Mucosa of descending colon (tissue), 3 donors: ENCODE measurements at regions not wholly inside any gene's neighbourhood (a gene's known extent, or its start where the extent isn't known, plus 50 kb on each side); places are given as distances from the start of the nearest gene placed in this dataset.

Experiments used
- ATAC-seq: fragments of 200-7000 bp; cut with Tn5 transposase; one replicate; pipeline ENCODE4 v1.9.1; 2020; ENCODE audit warnings: mild to moderate bottlenecking, moderate library complexity
- DNase-seq, 3 donors: peaks; one replicate each; pipeline ENCODE4 v3.0.0-alpha.2; 2020
- H3K36me3 ChIP-seq: fragments of 200-600 bp; one replicate; pipeline ENCODE4 v1.8.0; 2021; ENCODE audit warnings: low read depth, mild to moderate bottlenecking
- H3K4me1 ChIP-seq: fragments of 200-600 bp; one replicate; pipeline ENCODE4 v1.8.0; 2021; ENCODE audit warnings: low read depth, mild to moderate bottlenecking
- H3K4me3 ChIP-seq: fragments of 200-600 bp; one replicate; pipeline ENCODE4 v1.8.0; 2021; ENCODE audit warnings: mild to moderate bottlenecking
- H3K9me3 ChIP-seq: fragments of 200-600 bp; one replicate; pipeline ENCODE4 v1.8.0; 2021; ENCODE audit warnings: mild to moderate bottlenecking
- intact Hi-C, 2 donors: fragments of 100-400 bp; cut with DNase I in 1 of 2; cut with micrococcal nuclease in 1 of 2; formaldehyde crosslinking; loops; one replicate each; pipeline versions ENCODE4 v1.11.0 to v1.11.1; 2022; cut with DNase I, micrococcal nuclease
- TF ChIP-seq, protein P1 (sequence below): fragments of 200-600 bp; IDR thresholded peaks from one replicate; pipeline ENCODE4 v1.8.0; 2022; ENCODE audit warnings: antibody characterized with exemption, mild to moderate bottlenecking
- donor health status: DM: no; HTN: no; CAD: no; lungs with moderate emphysema.
- donor health status: DM: no; HTN: no; CAD: no.
- donor health status: DM: no; HTN: yes; CAD: no.

DNA sequence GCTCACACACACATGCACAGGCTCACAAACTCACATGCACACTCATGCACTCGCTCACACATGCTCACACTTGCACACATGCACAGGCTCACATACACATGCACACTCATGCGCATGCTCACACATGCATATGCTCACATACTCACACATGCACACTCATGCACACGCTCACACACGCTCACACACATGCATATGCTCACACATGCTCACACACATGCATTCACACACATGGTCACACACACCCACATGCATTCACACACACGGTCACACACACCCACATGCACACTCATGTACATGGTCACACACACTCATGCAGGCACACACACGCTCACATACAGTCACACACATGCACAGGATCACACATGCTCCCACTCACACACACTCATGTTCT is 132.8 kb upstream of the SMAD3 start:
- DNase-seq (no peak), ATAC-seq (no peak)
- intact Hi-C loops: no loop called here
- H3K36me3 ChIP-seq: no peaks in the 10 kb centered on the region
- H3K9me3 ChIP-seq: no peaks in the 10 kb centered on the region
- H3K4me3 ChIP-seq: no peak overlapping the region
- TF ChIP-seq, protein P1, sequence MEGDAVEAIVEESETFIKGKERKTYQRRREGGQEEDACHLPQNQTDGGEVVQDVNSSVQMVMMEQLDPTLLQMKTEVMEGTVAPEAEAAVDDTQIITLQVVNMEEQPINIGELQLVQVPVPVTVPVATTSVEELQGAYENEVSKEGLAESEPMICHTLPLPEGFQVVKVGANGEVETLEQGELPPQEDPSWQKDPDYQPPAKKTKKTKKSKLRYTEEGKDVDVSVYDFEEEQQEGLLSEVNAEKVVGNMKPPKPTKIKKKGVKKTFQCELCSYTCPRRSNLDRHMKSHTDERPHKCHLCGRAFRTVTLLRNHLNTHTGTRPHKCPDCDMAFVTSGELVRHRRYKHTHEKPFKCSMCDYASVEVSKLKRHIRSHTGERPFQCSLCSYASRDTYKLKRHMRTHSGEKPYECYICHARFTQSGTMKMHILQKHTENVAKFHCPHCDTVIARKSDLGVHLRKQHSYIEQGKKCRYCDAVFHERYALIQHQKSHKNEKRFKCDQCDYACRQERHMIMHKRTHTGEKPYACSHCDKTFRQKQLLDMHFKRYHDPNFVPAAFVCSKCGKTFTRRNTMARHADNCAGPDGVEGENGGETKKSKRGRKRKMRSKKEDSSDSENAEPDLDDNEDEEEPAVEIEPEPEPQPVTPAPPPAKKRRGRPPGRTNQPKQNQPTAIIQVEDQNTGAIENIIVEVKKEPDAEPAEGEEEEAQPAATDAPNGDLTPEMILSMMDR: no peak
- peaks cover 18% of the 10 kb centered on the region for H3K4me1 ChIP-seq

DNA sequence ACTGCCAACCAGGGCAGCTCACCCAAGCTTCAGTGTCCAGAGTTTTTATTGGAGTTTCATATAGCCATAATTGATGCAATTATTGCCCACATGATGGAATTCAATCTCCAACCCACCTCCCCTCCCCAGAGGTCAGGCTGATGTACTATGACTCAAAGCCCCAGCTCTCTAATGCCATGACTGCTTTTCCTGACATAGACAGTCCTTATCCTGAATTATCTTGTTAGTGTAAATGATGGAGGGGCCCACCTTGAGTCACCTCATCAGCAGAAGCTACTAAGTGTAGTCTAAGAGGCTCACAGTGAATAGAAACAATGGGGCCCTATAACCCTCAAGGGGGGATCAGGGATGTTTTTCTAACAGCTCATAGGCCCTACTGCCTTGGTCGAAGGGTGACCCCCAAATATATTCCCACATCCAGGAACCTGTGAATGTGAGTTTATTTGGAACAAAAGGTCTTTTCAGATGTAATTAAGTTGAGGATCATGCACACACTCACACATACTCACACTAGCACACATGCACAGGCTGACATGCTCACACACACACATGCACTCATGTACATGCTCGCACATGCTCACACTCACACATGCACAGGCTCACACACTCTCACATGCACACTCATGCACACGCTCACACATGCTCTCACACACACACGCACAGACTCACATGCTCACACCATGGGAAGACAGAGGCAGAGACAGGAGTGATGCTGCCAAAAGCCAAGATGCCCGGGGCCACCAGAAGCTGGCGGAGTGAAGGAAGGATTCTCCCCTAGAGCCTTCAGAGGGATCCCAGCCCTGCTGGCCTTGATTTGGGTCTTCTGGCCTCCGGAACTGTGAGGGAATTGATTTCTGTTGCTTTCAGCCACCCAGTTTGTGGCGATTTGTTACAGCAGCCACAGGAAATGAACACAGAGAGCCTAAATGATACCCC is 131.2 kb upstream of the SMAD3 start:
- Histone ChIP-seq H3K36me3 (no peaks in the 10 kb centered on the region), H3K4me3 (no peak overlapping the region), H3K4me1 (peaks cover 18% of the 10 kb centered on the region), H3K9me3 (no peaks in the 10 kb centered on the region)
- intact Hi-C loops: no loop called here
- no peak for ATAC-seq
- TF ChIP-seq, protein P1: no peak
- DNase-seq: no peak

DNA sequence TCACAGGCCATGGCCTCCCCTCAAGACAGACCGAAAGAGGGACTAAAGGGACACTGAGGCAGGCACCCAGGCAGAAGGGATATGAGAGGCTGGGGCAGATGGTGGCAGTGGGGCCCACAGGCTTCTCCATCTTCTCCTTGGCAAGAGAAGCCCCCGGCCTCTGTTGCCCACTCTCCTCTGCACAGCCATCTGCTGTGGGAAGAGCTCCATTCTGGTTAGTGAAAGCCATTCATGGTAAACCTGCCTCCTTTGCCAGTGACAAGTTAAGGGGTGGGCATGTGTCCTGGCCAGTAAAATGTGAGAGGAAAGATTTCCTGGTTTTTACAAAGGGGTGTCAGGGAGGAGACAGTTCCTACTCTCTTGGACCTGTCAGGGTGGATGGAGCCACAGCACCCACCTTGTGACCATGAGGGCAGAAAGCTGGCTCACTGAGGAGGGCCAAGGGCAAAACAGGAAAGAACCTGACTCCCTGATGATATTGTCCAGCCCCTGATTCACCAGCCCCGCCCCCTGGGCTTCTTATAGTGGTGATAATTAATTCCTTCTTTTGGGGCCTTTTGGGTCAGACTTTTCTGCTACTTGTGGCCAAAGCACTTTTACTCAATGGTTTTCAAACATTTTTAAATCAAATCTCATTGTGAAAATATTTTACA is 130.4 kb upstream of the SMAD3 start:
- intact Hi-C loops: no loop called here
- Histone ChIP-seq H3K4me3 (no peak overlapping the region), H3K4me1 (peaks cover 18% of the 10 kb centered on the region), H3K36me3 (no peaks in the 10 kb centered on the region), H3K9me3 (no peaks in the 10 kb centered on the region)
- ATAC-seq (no peak), DNase-seq (no peak)
- TF ChIP-seq, protein P1: no peak

DNA sequence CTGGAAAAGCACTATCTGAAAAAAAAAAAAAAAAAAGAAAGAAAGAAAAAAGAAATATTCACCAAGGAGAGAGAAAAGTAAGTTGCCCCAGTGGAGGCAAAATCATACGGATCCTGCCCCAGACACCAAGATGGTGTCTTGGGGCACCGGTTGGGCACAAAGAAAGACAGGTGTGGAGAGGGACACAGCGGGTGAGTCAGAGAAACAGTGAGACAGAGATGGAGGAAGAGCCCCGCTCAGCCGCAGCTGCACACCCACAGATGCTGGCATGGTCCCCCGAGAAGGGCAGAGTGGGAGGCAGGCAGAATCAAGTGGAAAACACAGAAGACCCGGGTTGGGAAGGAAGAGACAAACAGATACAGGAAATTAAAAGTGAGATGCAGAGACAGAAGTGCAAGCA is 129.7 kb upstream of the SMAD3 start:
- H3K4me1 ChIP-seq: peaks cover 18% of the 10 kb centered on the region
- TF ChIP-seq, protein P1: no peak
- no peak for ATAC-seq
- no peak overlapping the region for H3K4me3 ChIP-seq
- H3K9me3 ChIP-seq: no peaks in the 10 kb centered on the region
- intact Hi-C loops: no loop called here
- H3K36me3 ChIP-seq: no peaks in the 10 kb centered on the region
- no peak for DNase-seq

DNA sequence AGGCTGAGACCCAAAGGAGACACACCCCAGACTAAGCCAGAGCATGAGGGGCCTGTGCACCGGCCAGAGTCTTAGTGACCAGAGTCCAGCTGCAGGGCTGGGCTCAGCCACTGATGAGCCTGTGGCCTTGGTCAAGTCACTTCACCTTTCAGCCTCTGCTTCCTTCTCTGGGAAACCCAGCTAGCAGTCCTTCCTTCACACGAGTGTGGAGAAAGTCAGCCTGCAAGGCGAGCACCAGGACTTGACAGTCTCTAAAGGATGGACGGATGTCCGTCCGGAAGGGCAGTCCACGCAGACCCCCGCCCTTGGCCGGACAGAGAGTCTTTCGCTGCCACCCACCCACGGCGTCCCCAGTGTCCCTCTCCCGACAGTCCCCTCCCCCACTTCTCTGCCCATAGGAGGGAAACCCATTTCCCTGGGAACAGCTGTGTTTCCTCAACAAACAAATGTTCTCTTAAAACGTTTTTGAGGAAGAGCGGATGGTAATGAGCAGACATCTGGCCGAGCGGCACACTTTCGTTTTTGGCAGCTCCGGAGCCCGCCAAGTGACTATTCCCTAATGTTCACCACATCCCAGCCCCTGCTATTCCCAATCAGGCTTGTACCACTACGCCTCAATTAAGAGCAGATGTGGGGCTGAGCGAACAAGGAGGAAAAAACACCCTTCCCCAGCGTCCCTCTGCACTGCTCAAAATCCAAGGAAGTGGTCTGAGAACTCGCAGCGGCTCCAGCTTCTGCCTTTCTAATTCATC is 129.1 kb upstream of the SMAD3 start:
- Histone ChIP-seq H3K4me3 (no peak overlapping the region), H3K9me3 (no peaks in the 10 kb centered on the region), H3K36me3 (no peaks in the 10 kb centered on the region), H3K4me1 (peaks cover 13% of the 10 kb centered on the region)
- peak in 1 of 3 donors; percentile 28 for DNase-seq
- no peak for ATAC-seq
- TF ChIP-seq, protein P1: no peak
- intact Hi-C loops: no loop called here
